ENCODE measurements at regions not wholly inside any gene's neighbourhood (a gene's known extent, or its start where the extent isn't known, plus 50 kb on each side); places are given as distances from the start of the nearest gene placed in this dataset.

- Histone ChIP-seq H3K9me3 (no peaks in the 10 kb centered on the region), H3K4me1 (peaks cover 29% of the 10 kb centered on the region), H3K27me3 (replicated peaks; ENCODE audit: control insufficient read depth, insufficient read depth, low read length) (no peaks in the 10 kb centered on the region), H3K36me3 (ENCODE audit: control insufficient read depth, insufficient read depth, low read length) (no peaks in the 10 kb centered on the region), H3K4me3 (ENCODE audit: low read depth, low read length) (no peak overlapping the region)
- CTCF ChIA-PET = no interaction called here
- peaks cover 12% of the 10 kb centered on the region for H3K4me1 Mint-ChIP-seq (ENCODE audit: low read depth, unreplicated experiment)
- no peaks in the 10 kb centered on the region for H3K36me3 Mint-ChIP-seq (ENCODE audit: insufficient read depth, unreplicated experiment)
- no peak overlapping the region for H3K27ac Mint-ChIP-seq (ENCODE audit: unreplicated experiment)
- intact Hi-C loops (cut with micrococcal nuclease; ENCODE audit: unreplicated experiment) = loop anchor here (2.0 to 10.0 kb wide), 4 partner anchors 178 to 310 kb away; partner anchors contain the start of gene TGFBR3
- BruUV-seq (replicated peaks) = no TSS peak
- no peak for TF ChIP-seq CTCF (IDR thresholded peaks at IDR 0.05; ENCODE audit: insufficient read depth in 1 of 2, low read depth in 1 of 2, low read length in 1 of 2, severe bottlenecking in 1 of 2, unreplicated experiment in 1 of 2)
- DNase-seq = no peak
- H3K9me3 Mint-ChIP-seq (ENCODE audit: unreplicated experiment) = no peaks in the 10 kb centered on the region
- no peak overlapping the region for H3K4me3 Mint-ChIP-seq (ENCODE audit: unreplicated experiment)
- no peaks in the 10 kb centered on the region for H3K27me3 Mint-ChIP-seq (ENCODE audit: insufficient read depth, unreplicated experiment)
- POLR2A ChIA-PET = no interaction called here
These were observed 116.1 kb downstream of the CDC7 start for GRCh38 chr1:91616712-91617111.

GRCh38 chr1:91617285-91617765 lies 116.7 kb downstream of the CDC7 start:
- peak; percentile 68 to 71 for DNase-seq
- peak in 1 of 2 experiments; percentile 60 for TF ChIP-seq CTCF (IDR thresholded peaks at IDR 0.05; ENCODE audit: insufficient read depth in 1 of 2, low read depth in 1 of 2, low read length in 1 of 2, severe bottlenecking in 1 of 2, unreplicated experiment in 1 of 2)
- Mint-ChIP-seq H3K27me3 (ENCODE audit: insufficient read depth, unreplicated experiment) (no peaks in the 10 kb centered on the region), H3K9me3 (ENCODE audit: unreplicated experiment) (no peaks in the 10 kb centered on the region), H3K4me3 (ENCODE audit: unreplicated experiment) (no peak overlapping the region), H3K36me3 (ENCODE audit: insufficient read depth, unreplicated experiment) (no peaks in the 10 kb centered on the region), H3K27ac (ENCODE audit: unreplicated experiment) (no peak overlapping the region), H3K4me1 (ENCODE audit: low read depth, unreplicated experiment) (peaks cover 12% of the 10 kb centered on the region)
- Histone ChIP-seq H3K27me3 (replicated peaks; ENCODE audit: control insufficient read depth, insufficient read depth, low read length) (no peaks in the 10 kb centered on the region), H3K4me1 (peaks cover 25% of the 10 kb centered on the region), H3K36me3 (ENCODE audit: control insufficient read depth, insufficient read depth, low read length) (no peaks in the 10 kb centered on the region), H3K4me3 (ENCODE audit: low read depth, low read length) (no peak overlapping the region), H3K9me3 (no peaks in the 10 kb centered on the region)
- POLR2A ChIA-PET = no interaction called here
- intact Hi-C loops (cut with micrococcal nuclease; ENCODE audit: unreplicated experiment) = loop anchor here (2.0 to 10.0 kb wide), 4 partner anchors 177 to 309 kb away; partner anchors contain the start of gene TGFBR3
- BruUV-seq (replicated peaks) = no TSS peak
- CTCF ChIA-PET = interaction anchor here (0.5 kb wide), 1 partner anchor 202 kb away, joined by 3 read pairs; no protein-coding TSS in a partner anchor

- Mint-ChIP-seq H3K27ac (ENCODE audit: unreplicated experiment) (no peak overlapping the region), H3K4me3 (ENCODE audit: unreplicated experiment) (no peak overlapping the region), H3K27me3 (ENCODE audit: insufficient read depth, unreplicated experiment) (no peaks in the 10 kb centered on the region), H3K9me3 (ENCODE audit: unreplicated experiment) (no peaks in the 10 kb centered on the region), H3K4me1 (ENCODE audit: low read depth, unreplicated experiment) (no peaks in the 10 kb centered on the region), H3K36me3 (ENCODE audit: insufficient read depth, unreplicated experiment) (no peaks in the 10 kb centered on the region)
- no peaks in the 10 kb centered on the region for H3K27me3 ChIP-seq (replicated peaks; ENCODE audit: control insufficient read depth, insufficient read depth, low read length)
- H3K9me3 ChIP-seq = no peaks in the 10 kb centered on the region
- no peak overlapping the region for H3K4me3 ChIP-seq (ENCODE audit: low read depth, low read length)
- no peaks in the 10 kb centered on the region for H3K36me3 ChIP-seq (ENCODE audit: control insufficient read depth, insufficient read depth, low read length)
- no peak for TF ChIP-seq CTCF (IDR thresholded peaks at IDR 0.05; ENCODE audit: insufficient read depth in 1 of 2, low read depth in 1 of 2, low read length in 1 of 2, severe bottlenecking in 1 of 2, unreplicated experiment in 1 of 2)
- peaks cover 12% of the 10 kb centered on the region for H3K4me1 ChIP-seq
- ChIA-PET CTCF (no interaction called here), POLR2A (no interaction called here)
- no TSS peak for BruUV-seq (replicated peaks)
- no peak for DNase-seq
- intact Hi-C loops (cut with micrococcal nuclease; ENCODE audit: unreplicated experiment) = loop anchor here (10.0 kb wide), 3 partner anchors 175 to 265 kb away; partner anchors contain the start of gene TGFBR3
These were observed 119.2 kb downstream of the CDC7 start for GRCh38 chr1:91619881-91620280.

All from Caco-2 (cell line).